GM19467 (cell line): ENCODE measurements at regions not wholly inside any gene's neighbourhood (a gene's known extent, or its start where the extent isn't known, plus 50 kb on each side); places are given as distances from the start of the nearest gene placed in this dataset.
"Not testable (repeated sequence)": the region's sequence is repeated elsewhere in the genome, so short reads cannot be mapped to it uniquely, and the experiment has no call there.

Experiments
- ATAC-seq: cut with Tn5 transposase; IDR thresholded peaks from one replicate; pipeline ENCODE4 v1.9.1; 2021; ENCODE audit warnings: mild to moderate bottlenecking, moderate library complexity; ENCODE audit not compliant: unreplicated experiment

DNA sequence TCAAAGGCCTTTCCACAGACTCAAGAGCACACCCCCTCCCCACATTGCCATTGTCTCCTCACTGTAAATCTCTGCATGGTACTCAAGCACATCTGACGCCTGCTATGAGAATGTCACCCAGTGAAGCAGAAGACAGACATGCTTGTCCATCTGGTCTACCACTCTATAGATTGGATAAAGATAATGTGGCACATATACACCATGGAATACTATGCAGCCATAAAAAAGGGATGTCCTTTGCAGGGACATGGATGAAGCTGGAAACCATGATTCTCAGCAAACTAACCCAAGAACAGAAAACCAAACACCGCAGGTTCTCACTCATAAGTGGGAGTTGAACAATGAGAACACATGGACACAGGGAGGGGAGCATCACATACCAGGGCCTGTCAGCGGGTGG is 503.4 kb upstream of the RUNX1 start:
- ATAC-seq = not testable (repeated sequence)

DNA sequence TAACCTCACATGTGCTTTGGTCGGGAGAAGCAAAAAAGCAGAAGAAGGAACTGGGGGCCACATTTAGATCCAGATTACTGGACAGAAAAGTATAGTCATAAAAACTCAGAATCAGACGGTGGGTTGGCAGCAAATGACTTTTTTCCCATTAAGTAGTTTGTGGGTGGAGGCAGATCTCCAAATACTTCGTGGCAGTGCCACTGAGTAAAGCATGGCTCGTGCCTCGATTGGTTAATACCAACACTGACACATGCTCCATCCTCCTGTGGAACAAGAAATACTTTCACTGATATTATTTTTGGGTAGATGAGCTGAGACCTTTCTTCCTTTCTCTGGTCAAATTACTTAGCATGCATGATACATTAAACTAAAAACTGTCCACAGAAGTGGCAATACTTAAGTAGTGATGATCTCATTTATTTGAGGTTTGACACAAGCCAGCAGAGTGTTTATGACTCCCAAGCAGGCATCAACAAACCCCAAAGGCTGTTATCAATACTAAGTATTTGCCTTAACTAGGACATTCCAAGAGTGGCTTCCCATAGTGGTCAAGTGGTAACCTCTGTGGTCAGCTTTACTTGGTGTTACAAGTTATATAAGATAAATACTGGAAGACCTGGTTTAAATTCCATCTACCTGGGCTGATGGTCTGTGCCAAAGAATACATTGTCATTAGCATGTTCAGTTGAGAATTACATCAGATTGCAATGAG is 500.0 kb upstream of the RUNX1 start:
- ATAC-seq = no peak

DNA sequence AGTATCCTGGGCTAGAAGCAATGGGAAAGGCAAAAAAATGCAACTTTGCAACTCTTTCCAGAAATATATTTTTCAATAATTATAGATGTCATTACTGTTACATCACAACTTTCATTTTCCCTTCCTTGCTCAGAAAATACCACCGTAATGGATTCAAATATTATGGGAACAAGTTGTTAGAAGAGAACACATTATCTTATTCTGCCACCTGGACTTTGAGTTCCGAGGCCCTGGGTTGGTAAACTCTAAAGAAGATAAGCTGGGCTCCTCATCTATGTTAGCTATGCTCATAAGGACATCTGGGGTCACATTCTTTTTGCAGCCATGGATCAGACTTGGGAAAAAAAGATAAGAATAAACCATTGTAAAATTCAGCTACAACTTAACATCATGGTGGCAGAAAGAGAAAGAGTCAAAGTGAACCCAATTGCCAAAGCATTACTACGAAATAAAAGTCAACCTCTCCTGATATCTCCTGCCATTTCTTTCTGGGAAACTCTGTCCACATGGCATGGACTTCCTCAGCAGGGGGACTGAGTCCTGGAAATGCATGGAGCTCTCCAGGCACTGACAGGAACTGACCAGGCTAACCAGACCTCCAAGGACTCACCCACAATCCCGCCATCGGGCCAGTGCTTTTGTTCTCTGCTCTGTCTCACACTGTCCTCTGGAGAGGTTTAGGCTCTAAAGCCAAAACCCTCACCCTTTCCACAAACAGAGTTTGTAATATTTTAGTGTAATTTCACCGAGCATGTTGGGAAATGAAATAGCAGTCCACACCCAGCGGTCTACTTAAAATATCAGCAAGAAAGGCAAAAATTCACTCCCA is 499.1 kb upstream of the RUNX1 start:
- no peak for ATAC-seq

DNA sequence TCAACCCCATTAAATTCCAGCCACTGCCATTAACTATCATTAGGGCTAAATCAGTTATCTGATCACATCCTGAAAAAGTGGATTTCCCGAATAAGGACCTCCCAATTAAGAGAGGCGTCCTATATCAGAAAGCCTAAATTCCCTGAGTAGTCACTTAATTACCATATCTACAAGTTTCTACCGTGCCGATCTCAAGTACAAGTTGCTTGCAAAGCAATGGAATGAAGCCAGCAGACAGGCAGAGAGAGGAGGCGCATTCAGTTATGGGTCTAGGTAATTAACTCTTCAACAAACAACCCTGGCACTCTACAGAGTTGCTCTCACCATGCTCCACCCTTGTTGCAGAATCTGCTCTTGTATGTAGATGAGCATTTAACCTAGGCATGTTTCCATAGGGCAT is 494.6 kb upstream of the RUNX1 start:
- no peak for ATAC-seq

DNA sequence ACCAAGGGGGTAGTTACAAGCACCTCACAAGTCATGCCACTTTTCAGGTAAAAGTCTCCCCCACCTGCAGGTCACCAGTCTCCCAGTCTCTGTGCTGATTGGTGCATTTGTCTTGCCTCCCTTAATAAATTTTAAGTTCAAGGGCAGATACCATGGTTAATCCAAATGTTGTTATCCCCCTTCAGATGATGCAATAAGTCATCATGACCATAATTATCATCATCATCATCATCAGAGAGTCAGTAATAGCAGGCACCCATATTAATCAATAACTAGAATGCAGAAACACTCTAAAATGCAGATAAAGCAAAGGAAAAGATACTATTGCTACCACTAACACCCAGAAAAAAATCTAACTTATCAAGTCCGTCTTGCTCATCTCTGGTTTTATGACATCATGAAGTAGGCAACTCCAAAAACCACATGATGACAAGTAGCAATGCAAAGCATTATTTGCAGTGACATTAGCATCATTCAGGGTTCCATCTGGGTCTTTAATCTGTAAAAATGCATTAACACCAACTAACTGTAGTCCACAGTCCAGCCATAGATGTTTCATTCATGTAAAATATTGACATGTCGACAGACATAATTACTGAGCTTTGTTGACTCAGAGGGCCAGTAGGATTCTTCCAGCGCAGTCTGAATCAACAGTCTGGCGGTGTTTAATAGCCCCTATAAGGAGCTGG is 492.0 kb upstream of the RUNX1 start:
- ATAC-seq = no peak

DNA sequence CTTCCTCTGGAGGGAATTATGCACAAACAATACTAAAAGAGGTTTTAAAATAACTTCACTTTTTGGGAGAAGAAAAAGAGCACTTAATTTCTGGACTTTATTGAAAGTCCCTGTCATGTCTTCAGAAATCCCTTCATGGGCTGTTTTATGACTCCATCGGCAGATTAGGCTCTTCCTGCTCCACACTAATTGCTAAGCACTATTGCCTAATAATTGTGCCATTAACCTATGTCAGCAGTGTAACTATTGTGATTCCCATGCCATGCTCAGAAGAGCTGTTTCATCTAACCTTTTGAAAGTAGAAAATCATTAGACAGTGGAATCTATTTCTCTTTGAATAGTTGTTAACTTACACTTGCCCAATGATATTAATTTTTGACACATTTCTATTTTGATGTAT is 489.3 kb upstream of the RUNX1 start:
- ATAC-seq = no peak

DNA sequence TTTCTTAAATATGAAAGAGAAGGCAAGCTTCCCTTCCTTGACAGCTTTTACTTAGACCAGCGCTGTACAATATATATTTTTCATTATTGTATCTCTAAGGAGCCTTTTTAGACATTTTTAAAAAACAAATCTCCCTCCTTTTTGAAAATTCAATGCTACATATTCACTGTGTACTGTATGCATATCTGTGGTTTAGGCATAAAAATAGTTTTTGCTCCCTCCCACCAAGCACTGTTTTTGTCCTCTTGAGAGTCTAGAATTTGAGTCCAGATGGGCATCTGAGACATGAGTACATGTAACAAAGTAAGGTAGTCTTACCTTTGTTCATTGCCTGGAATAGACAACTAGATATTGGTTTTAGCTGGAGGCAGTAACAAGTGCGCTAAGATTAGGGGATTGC is 488.5 kb upstream of the RUNX1 start:
- no peak for ATAC-seq

DNA sequence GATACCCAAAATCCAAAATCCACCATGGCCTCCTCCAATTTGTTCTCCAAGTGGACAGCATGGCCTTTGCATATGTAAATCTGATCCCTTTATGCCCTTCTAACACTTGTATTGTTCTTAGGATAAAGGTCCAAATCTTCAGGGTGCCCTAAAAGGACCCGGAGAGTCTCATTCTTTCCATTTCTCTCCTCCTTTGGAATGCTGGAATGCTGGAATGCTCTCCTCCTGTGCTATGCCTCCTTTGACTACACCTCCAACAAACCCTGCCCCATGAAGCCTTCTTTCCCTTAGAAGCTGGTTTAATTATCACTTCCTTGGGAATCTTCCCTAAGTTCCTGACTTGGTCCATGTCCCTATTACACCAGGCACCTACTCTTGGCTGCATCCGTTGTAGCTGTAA is 484.8 kb upstream of the RUNX1 start:
- ATAC-seq = no peak

DNA sequence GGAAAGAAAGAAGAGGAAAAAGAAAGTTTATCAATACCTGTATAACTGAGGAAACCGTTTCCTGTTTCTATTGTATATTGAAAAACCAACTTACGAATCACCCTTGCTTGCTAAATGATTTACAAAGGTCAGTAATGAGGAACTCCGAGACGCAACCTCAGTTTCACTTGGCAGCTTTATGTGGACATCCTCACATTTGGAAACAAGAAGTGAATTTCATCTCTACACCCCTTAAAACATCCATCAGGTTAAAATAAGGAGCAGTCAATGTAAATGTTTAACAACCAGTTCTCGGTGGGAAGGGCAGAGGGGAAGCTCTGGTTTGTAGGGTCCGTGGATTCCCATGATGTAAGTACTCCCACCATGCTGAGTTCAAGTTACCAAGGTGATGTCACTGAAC is 481.7 kb upstream of the RUNX1 start:
- no peak for ATAC-seq

DNA sequence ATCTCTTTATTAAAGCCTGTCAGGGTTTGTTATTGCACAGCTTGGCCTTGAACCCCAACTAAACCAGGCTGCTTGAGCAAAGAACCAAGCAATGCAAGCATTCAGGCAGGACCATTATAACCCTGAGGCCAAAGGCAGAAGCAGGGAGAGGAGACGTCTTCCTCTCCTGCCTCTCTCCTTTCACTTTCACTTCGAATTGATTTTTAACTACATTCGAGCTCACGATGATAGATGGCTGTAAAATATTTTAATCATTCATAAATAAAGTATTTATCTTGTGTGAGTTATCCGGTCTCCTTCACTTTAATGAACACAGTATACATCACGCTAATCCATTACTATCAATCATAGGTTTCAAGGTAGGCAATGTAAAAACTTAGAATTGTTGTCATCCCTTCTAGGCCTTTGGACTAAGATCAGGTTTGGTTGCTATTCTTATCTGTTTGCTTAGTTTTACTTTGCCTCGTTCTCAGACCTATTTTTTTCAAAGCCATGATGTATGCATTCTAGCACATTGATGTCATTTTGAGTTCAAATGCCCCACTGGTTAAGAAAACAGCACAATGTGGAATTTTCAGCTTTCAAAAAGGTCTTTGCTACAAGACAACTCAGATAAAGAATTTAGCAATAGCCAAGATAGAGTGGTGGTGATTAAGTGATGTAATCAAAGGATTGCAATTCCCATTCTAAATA is 480.2 kb upstream of the RUNX1 start:
- ATAC-seq = no peak

DNA sequence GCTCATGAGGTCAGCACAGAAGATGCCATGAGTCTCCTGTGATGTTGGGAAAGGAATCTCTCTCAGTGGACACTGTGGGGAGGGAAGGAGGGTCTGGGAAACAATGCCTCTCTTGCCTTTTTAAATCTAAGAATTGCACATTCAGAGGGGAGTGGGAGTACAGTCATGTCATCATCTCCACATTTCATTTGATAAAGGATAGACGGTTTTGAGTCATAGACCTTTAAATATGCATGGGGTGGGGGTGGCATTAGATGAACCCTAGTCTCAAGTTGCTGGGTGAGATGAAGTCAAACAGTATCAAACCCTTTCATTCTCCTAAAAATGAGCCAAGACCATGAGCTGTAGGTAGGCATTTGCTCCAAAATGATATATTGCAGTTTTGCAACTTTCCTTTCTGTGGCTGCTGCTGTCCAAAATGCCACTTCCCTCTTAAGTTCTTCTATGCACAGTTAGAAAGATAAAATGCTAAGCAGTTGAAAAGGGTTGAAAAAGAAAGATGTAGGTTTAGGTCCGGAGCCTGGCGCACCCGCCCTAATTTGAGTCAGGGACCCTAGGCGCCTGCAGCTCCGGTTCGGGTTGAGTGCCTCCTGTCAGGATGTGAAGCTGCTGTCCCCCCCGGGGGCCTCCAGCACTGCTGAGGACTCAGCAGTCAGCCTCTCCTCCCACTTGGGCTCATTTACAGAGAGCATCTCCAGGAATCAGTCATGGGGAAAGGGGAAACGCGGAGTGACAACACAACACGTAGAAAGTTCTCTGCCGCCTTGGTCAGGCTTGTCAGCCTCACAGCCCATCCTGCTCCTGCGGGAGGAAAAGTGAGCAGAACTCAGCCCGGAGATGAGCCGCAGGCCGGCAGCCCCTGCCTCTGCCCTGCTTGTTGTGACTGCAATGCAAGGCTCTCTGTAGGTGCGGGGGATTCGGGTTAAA is 479.3 kb upstream of the RUNX1 start:
- peak; percentile 53 for ATAC-seq

DNA sequence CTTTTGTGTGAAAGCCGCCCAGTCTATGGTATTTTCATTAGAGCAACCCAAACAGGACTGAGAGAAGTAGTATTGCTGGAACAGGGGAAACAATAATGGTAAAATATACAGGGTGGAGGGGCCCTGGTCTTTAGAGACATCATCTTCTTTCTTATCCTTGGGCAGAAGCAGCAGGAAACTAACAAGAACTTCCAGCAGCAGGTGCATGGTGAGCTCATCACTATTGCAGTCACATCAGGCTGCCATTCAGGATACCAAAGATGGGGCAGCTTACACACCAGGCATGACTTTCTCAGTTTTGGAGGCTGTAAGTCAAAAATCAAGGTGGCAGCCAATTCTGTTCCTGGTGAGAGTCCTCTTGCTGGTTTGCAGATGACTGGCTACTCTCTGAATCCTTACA is 478.3 kb upstream of the RUNX1 start:
- ATAC-seq = no peak

DNA sequence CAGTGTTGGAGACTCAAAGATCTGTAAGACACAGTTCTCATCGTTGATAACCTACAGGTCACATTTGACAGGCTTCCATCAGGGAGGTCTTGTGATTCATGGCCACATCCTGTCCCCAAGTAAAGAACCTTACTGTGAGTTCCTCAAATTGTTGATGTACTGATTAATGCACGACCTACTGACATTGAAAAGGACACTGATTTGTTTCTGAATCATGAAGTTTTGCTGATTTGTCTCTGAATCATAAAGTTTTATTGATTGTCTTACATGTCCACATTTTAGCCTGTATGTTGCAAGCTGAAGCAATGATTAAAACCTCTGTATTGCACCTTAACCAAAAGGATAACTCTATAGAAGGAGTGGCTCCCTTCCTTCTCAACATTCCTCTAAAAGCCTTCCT is 476.3 kb upstream of the RUNX1 start:
- ATAC-seq = no peak

DNA sequence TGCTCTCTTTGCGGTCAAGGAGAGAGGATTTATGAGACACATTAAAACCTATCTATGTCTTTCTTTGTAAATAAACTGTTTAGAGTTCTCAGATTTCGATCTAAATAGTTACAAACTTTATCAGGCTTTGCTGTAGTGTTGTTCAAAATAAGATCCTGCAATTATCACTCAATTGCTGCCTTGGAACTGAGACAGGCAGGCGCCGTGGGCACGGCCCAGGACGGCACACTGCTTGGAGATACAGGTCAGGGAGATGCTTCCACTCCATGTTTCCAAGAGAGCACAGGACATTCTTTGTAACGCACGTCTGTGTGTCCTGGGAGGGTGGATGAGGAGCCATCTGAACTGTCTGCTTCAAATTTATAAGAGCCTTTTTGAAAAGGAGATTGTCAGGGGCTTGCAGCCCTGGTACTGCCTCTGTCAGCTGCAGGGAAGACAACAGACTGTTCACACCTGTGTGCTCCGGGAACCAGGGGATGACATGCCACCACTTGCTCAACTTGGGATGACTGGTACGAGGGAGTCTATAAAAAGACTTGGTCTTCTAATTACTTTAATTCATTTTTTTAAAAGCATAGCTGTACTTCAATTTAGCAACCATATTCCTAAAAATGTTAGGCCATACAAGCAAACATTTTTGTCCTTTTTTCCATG is 472.9 kb upstream of the RUNX1 start:
- ATAC-seq = no peak

DNA sequence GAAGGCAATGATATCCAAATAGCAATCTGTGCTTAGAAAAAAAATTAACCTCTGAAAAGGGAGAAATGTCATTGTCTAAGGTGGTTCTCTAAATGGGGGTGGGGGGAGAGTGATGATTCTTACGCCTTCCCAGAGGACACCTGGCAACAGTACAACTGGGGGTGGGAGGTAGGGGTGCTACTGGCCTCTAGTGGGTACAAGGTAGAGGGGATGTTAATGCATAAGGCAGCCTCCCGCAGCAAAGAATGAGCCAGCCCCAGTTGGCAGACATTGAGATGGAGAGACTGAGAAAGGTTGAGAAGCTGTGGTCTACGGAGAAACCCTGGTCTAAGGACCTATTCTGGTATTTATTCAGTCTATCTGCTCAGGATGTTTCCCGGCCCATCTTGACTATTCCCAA is 472.2 kb upstream of the RUNX1 start:
- no peak for ATAC-seq

DNA sequence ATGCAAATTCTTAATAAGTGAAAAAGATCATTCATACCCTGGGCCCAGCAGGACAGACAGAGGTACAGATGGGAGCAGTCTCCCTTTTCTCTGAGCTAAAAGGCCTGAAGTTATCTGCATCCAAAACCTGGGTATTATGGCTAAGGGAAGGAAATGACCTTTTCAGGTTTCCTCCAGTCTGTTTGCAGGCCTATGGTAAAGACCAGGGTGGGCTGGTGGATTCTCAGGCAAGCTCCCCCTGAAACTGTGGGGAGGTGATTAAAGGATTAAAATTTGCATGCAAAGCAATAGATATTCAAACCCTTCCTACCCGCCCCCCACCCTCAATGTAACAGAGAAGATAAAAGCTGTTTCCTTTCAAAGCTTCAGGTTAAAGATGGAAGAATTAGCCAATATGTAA is 471.8 kb upstream of the RUNX1 start:
- no peak for ATAC-seq

DNA sequence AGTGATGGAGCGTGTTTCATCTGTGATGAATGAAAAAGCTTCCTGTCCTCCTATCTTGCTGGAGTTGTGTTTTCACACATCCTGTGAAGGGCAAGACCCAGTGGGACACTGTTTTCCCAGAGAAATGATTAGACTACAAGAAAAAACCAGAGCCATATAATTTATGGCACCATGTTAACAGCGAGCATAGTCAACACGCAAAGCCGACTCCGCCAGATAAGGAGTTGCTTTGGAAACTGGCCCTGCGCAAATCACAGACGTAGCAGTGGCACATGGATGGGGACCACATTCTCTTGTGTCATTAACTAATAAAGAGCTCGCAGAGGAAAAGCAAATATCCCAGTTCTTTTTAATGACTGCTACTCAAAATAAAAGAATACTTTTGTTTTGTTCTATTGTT is 471.2 kb upstream of the RUNX1 start:
- no peak for ATAC-seq

DNA sequence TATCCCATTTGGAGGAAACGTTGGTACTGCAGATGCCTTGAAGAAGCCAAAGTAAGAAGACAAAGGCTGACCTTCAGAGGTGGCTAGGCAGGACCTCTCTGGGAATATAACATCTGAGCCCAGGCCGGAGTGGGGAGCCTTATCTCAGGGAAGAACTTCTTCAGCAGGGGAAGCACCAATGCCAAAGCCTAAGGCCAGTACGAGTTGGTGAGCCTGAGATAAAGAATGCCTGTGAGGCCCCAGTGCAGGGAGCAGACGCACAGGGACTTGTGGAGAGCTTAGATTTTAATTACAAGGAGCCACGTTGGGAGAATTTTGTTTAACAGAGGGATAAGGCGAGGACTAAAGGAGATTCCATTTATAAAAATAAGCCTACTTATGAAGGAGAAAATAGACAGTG is 468.8 kb upstream of the RUNX1 start:
- ATAC-seq = no peak

DNA sequence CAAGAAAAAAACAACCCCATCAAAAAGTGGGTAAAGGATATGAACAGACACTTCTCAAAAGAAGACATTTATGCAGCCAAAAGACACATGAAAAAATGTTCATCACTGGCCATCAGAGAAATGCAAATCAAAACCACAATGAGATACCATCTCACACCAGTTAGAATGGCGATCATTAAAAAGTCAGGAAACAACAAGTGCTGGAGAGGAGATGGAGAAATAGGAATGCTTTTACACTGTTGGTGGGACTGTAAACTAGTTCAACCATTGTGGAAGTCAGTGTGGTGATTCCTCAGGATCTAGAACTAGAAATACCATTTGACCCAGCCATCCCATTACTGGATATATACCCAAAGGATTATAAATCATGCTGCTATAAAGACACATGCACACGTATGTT is 467.2 kb upstream of the RUNX1 start:
- not testable (repeated sequence) for ATAC-seq

DNA sequence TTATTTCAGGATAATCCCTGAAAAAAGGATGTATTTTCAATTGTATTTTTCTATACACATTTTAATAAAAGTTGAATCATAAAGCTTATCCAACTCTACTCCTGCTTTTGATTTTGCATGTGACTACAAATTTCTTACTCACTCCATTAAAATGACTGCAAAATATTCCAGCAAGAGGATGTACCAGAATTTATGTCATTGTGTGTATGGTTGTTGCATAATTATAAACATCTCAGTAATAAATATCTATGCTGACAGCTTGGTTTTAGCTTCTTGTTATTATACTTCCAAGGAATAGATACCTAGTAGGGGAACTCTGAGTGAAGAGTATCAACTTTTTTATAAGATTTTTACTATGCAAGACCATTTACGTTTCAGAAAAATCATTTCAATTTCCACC is 463.2 kb upstream of the RUNX1 start:
- ATAC-seq = no peak
